ENCODE measurements at regions not wholly inside any gene's neighbourhood (a gene's known extent, or its start where the extent isn't known, plus 50 kb on each side); places are given as distances from the start of the nearest gene placed in this dataset.

DNA sequence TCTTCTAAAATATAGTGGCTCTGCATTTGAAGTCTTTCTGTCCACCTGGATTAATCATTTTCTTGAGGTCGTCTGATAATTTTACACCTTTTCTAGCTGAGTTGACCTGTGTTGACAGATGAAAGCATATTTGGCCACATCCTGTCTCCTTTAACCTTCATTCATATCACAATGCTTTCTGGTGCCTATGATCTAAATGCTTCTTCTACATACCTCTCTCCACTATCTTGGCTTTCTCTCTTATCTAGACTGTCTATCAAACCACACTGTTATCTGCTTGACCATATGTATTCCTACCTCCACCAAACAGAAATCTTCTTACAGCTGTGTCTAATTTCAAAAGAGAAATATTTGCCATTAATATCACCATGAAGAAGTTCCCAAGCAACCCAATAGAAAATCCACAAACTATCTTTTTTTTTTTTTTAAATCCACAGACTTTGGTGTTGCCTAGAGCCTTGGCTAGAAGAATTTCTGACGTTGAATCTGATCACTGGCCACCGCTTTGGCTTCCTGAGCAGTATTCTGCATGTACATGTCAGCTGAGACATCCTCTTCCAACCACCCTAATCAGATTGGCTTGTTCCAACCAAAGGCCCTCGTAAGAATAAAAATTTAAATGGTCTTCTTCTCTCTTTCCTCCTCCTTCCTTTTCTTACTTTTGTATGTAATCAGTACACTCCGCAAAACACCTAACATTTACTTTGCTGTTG lies 66.3 kb upstream of the SP4 start:
- TF ChIP-seq, protein P1, sequence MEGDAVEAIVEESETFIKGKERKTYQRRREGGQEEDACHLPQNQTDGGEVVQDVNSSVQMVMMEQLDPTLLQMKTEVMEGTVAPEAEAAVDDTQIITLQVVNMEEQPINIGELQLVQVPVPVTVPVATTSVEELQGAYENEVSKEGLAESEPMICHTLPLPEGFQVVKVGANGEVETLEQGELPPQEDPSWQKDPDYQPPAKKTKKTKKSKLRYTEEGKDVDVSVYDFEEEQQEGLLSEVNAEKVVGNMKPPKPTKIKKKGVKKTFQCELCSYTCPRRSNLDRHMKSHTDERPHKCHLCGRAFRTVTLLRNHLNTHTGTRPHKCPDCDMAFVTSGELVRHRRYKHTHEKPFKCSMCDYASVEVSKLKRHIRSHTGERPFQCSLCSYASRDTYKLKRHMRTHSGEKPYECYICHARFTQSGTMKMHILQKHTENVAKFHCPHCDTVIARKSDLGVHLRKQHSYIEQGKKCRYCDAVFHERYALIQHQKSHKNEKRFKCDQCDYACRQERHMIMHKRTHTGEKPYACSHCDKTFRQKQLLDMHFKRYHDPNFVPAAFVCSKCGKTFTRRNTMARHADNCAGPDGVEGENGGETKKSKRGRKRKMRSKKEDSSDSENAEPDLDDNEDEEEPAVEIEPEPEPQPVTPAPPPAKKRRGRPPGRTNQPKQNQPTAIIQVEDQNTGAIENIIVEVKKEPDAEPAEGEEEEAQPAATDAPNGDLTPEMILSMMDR (conservative IDR thresholded peaks at IDR 0.05; ENCODE audit: low read length), result no peak
- no peak for TF ChIP-seq EZH2phosphoT487 (IDR thresholded peaks at IDR 0.05; ENCODE audit: borderline replicate concordance)

DNA sequence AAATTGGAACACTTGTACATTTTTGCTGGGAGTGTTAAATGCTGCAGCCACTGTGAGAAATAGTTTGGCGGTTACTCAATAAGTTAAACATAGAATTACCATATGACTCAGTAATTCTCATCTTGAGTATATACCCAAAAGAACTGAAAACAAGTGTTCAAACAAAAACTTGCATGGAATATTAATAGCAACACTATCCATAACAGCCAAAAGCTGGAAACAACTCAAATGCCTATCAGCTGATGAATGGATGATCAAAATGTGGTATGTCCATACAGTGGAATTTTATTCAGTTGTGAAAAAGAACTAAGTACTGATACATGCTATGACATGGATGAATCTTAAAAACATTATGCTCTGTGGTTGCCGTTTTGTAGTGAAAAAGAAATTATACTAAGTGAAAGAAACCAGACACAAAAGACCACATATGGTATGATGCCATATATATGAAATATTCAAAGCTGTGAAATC lies 63.0 kb upstream of the SP4 start:
- TF ChIP-seq, protein P1 (conservative IDR thresholded peaks at IDR 0.05; ENCODE audit: low read length), result no peak
- TF ChIP-seq EZH2phosphoT487 (IDR thresholded peaks at IDR 0.05; ENCODE audit: borderline replicate concordance), result no peak
- Histone ChIP-seq H2AFZ (ENCODE audit: low read length) (no peak overlapping the region), H3K79me2 (ENCODE audit: insufficient read depth, low read length) (no peaks in the 10 kb centered on the region), H4K20me1 (ENCODE audit: insufficient read depth, low read length, poor library complexity, severe bottlenecking) (no peaks in the 10 kb centered on the region), H3K9me3 (ENCODE audit: insufficient read depth, low read depth, low read length) (no peaks in the 10 kb centered on the region), H3K9me2 (replicated peaks; ENCODE audit: low read depth, low read length) (no peaks in the 10 kb centered on the region), H3K36me3 (ENCODE audit: insufficient read depth, low read length) (no peaks in the 10 kb centered on the region), H3K4me2 (ENCODE audit: low read depth, low read length, poor library complexity, severe bottlenecking) (no peak overlapping the region), H3K4me1 (ENCODE audit: insufficient read depth, low read length, poor library complexity, severe bottlenecking) (peaks cover 37% of the 10 kb centered on the region), H3F3A (ENCODE audit: low read depth) (peaks cover 6% of the 10 kb centered on the region; the same call in 1 of the 2 replicates), H3K9ac (ENCODE audit: low read depth, low read length, poor library complexity, severe bottlenecking) (no peak overlapping the region), H3K4me3 (ENCODE audit: low read length, poor library complexity, severe bottlenecking) (no peak overlapping the region), H3K27me3 (ENCODE audit: insufficient read depth, low read length, poor library complexity, severe bottlenecking) (no peaks in the 10 kb centered on the region)

More for the DNA sequence above, 66.3 kb upstream of the SP4 start:
- H3K9me2 ChIP-seq (replicated peaks; ENCODE audit: low read depth, low read length), result no peaks in the 10 kb centered on the region
- peak overlapping the region; percentile 33; the same call in 1 of the 2 replicates for H2AFZ ChIP-seq (ENCODE audit: low read length)
- H3K36me3 ChIP-seq (ENCODE audit: insufficient read depth, low read length), result no peaks in the 10 kb centered on the region
- no peaks in the 10 kb centered on the region for H3K9me3 ChIP-seq (ENCODE audit: insufficient read depth, low read depth, low read length)
- peaks cover 66% of the 10 kb centered on the region for H3K4me1 ChIP-seq (ENCODE audit: insufficient read depth, low read length, poor library complexity, severe bottlenecking)
- peak overlapping the region; percentile 23 for H3K4me3 ChIP-seq (ENCODE audit: low read length, poor library complexity, severe bottlenecking)
- no peak overlapping the region for H3K9ac ChIP-seq (ENCODE audit: low read depth, low read length, poor library complexity, severe bottlenecking)
- no peaks in the 10 kb centered on the region for H3K27me3 ChIP-seq (ENCODE audit: insufficient read depth, low read length, poor library complexity, severe bottlenecking)
- H3K79me2 ChIP-seq (ENCODE audit: insufficient read depth, low read length), result no peaks in the 10 kb centered on the region
- H3F3A ChIP-seq (ENCODE audit: low read depth), result peaks cover 6% of the 10 kb centered on the region; the same call in 1 of the 2 replicates
- H3K4me2 ChIP-seq (ENCODE audit: low read depth, low read length, poor library complexity, severe bottlenecking), result peak overlapping the region; percentile 52
- no peaks in the 10 kb centered on the region for H4K20me1 ChIP-seq (ENCODE audit: insufficient read depth, low read length, poor library complexity, severe bottlenecking)

DNA sequence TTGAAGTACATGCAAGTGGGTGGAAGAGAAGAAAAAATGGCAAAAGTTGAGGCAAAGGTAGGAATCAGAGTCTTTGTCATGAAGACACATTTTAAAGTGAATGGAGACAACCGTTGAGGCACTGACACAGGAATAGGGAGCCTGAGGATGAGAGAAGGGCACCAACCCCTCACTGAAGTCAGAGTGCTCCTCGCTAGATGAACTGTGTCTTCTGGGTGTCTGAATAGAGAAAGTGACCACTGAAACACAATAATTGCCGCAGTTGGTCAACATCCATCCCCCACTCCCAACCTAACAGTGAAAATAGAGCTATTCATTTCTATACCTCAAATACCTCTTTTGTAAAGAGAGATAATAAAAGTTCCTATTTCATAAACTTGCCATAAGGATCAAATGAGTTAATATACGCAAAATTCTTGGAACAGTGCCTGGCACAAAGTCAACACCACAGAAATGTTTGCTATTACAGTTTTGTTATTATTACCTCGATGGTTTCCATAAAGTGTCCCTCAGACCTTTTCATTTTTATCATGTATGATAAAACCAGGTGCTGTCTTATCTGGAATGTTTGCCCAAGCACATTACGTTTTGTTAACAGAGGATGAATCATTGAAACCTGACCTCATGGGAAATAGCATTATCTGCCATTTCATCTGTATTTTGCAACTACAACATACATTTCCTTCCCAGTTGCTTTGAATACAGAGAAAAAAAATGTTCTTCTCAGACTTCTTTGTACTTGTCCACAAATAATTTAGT lies 61.8 kb upstream of the SP4 start:
- Histone ChIP-seq H3K36me3 (ENCODE audit: insufficient read depth, low read length) (no peaks in the 10 kb centered on the region), H3K4me1 (ENCODE audit: insufficient read depth, low read length, poor library complexity, severe bottlenecking) (peaks cover 28% of the 10 kb centered on the region), H2AFZ (ENCODE audit: low read length) (no peak overlapping the region), H3K4me2 (ENCODE audit: low read depth, low read length, poor library complexity, severe bottlenecking) (no peak overlapping the region), H4K20me1 (ENCODE audit: insufficient read depth, low read length, poor library complexity, severe bottlenecking) (no peaks in the 10 kb centered on the region), H3K9ac (ENCODE audit: low read depth, low read length, poor library complexity, severe bottlenecking) (no peak overlapping the region), H3K4me3 (ENCODE audit: low read length, poor library complexity, severe bottlenecking) (no peak overlapping the region), H3K9me3 (ENCODE audit: insufficient read depth, low read depth, low read length) (no peaks in the 10 kb centered on the region), H3K79me2 (ENCODE audit: insufficient read depth, low read length) (no peaks in the 10 kb centered on the region), H3K27me3 (ENCODE audit: insufficient read depth, low read length, poor library complexity, severe bottlenecking) (no peaks in the 10 kb centered on the region), H3K9me2 (replicated peaks; ENCODE audit: low read depth, low read length) (no peaks in the 10 kb centered on the region), H3F3A (ENCODE audit: low read depth) (peaks cover 6% of the 10 kb centered on the region; the same call in 1 of the 2 replicates)
- TF ChIP-seq EZH2phosphoT487 (IDR thresholded peaks at IDR 0.05; ENCODE audit: borderline replicate concordance), result no peak
